22Rv1 (cell line): ENCODE measurements at regions not wholly inside any gene's neighbourhood (a gene's known extent, or its start where the extent isn't known, plus 50 kb on each side); places are given as distances from the start of the nearest gene placed in this dataset.

ENCODE experiments used
- H3K27ac ChIP-seq: fragments of 450-650 bp; 2 replicates; pipeline ENCODE4 v1.5.1; 2017
- CTCF ChIP-seq: fragments of 450-650 bp; IDR thresholded peaks from 2 replicates; pipeline ENCODE4 v1.5.1; 2017; ENCODE audit warnings: mild to moderate bottlenecking
- ZFX ChIP-seq: fragments of 450-650 bp; IDR thresholded peaks from 2 replicates; pipeline ENCODE4 v1.6.1; 2017; ENCODE audit warnings: antibody characterized with exemption, borderline replicate concordance

DNA sequence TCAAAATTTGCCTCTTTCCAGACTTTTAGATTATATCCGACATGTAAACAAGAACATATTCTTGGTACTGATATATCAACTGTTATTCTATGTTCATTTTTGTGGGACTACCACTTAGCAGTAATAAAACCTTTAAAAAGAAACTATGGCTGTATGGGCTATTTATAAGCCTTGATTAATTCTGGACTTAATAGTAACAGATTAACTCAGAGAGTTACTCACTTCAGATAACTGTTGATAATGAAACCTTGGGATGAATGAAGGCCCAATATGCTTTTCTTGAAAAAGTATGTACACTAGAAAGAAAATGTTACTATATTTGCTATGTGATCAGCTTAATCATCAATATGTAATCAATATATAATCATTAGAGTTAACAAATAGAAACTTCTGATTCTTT is 595.9 kb upstream of the BOD1L1 start:
- no peak overlapping the region for H3K27ac ChIP-seq
- TF ChIP-seq ZFX (no peak), CTCF (no peak)

GRCh38 chr4:14225688-14226207 is 598.2 kb upstream of the BOD1L1 start:
- TF ChIP-seq ZFX, result no peak
- TF ChIP-seq CTCF, result no peak
- H3K27ac ChIP-seq, result no peak overlapping the region

DNA sequence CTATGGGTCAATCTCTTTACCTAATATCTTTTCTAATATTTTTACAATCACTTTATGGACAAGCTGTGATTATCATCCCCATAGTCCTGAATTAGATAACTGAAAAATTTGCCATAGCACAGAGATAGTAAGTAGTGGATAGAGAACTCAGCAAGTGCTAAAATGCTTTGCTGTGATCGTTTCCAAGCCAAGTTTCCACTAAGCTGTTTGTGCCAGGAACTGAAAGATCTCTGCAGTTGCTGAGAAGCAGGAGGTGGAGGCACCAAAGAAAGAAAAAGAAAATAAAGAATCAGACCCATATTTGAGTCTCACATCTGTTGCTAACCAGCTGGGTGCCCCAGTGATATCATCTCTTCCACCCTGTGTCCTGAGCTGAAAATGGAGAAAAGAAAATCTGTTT is 605.6 kb upstream of the BOD1L1 start:
- no peak overlapping the region for H3K27ac ChIP-seq
- TF ChIP-seq CTCF, result no peak
- no peak for TF ChIP-seq ZFX

GRCh38 chr4:14234307-14234706 is 606.8 kb upstream of the BOD1L1 start:
- TF ChIP-seq CTCF, result no peak
- TF ChIP-seq ZFX, result no peak
- no peak overlapping the region for H3K27ac ChIP-seq

DNA sequence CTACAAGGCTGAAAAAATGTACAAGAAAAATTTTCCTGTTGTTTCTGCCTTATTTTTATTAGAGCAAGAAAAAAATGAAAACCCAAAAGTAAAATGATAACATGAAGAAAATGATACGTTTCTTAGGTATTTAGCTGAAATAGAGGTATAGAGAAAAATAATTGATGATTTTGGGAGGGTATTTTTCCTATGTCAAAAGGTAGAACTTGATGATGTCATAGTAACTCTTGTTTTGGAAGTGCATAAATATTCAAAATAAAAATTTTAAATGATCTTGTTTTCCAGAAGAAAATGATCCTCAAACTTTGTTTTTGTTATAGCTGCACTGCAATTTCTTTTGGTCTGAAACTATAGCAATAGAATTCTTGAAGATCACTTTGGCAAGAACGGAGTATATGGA is 608.8 kb upstream of the BOD1L1 start:
- TF ChIP-seq CTCF (no peak), ZFX (no peak)
- H3K27ac ChIP-seq, result no peak overlapping the region

DNA sequence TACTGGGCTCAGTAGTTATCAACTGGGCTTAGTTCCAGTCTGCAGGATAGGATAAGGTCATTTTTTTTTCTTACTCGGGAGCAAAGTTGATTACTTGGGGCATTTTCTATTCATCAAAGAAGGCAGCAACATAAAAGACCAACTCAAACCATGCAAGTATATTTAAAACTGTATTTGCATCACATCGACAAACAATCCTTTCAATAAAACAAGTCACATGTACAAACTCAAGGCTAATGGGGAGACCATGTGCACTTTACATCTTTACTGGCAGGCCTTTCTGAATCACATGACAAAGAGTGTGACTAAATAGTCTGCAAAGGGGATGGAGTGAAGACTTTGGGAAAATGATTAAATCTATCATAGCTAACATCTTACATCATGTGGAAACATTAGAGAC is 610.4 kb upstream of the BOD1L1 start:
- no peak for TF ChIP-seq ZFX

GRCh38 chr4:14241574-14241973 is 614.0 kb upstream of the BOD1L1 start:
- TF ChIP-seq ZFX, result no peak
- no peak for TF ChIP-seq CTCF
- H3K27ac ChIP-seq, result no peak overlapping the region

More for the DNA sequence above, 610.4 kb upstream of the BOD1L1 start:
- no peak overlapping the region for H3K27ac ChIP-seq

- TF ChIP-seq CTCF (no peak), ZFX (no peak)
- no peak overlapping the region for H3K27ac ChIP-seq
Observed at GRCh38 chr4:14247767-14248166, 620.2 kb upstream of the BOD1L1 start.
